ENCODE measurements at regions not wholly inside any gene's neighbourhood (a gene's known extent, or its start where the extent isn't known, plus 50 kb on each side); places are given as distances from the start of the nearest gene placed in this dataset.

DNA sequence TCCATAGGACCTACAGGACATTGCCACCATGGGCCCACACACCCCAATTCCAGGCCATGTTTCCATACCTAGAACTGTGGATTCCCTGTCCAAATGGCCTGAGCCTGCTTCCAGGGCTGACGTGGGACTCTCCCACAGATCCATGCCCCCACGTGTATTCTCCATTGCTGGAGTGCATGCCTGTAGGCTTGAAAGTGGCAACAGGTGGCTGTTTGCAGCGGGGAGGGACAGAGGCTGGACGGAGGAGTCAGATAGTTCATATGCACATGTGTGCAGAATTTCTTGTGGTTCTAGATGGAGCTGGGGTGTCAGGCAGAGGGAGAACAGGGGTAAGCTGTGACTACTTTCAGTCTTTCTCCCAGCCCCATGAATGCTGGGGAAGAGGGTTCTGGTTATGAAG lies 285.7 kb upstream of the ANKRD55 start:
- TF ChIP-seq POLR2A (IDR thresholded peaks at IDR 0.05), result no peak
- TF ChIP-seq CTCF (IDR thresholded peaks at IDR 0.05), result no peak

All from testis (tissue), 2 donors.